ENCODE measurements at regions not wholly inside any gene's neighbourhood (a gene's known extent, or its start where the extent isn't known, plus 50 kb on each side); places are given as distances from the start of the nearest gene placed in this dataset.

- no peak for TF ChIP-seq POLR2A (IDR thresholded peaks at IDR 0.05)
- TF ChIP-seq CTCF (IDR thresholded peaks at IDR 0.05) = no peak
These were observed 444.8 kb downstream of the MAFB start for GRCh38 chr20:40244286-40244685.

All from sigmoid colon (tissue), 3 donors.